HG03280 (cell line): ENCODE measurements at regions not wholly inside any gene's neighbourhood (a gene's known extent, or its start where the extent isn't known, plus 50 kb on each side); places are given as distances from the start of the nearest gene placed in this dataset.
"Not testable (repeated sequence)": the region's sequence is repeated elsewhere in the genome, so short reads cannot be mapped to it uniquely, and the experiment has no call there.

Experiments used
- ATAC-seq: cut with Tn5 transposase; IDR thresholded peaks from one replicate; pipeline ENCODE4 v1.9.1; 2021; ENCODE audit warnings: mild to moderate bottlenecking, moderate library complexity; ENCODE audit not compliant: unreplicated experiment

- no peak for ATAC-seq
These were observed 53.6 kb downstream of the ARF6 start for GRCh38 chr14:49946320-49947141.

GRCh38 chr14:49947506-49947905, 54.6 kb downstream of the ARF6 start:
- ATAC-seq, result no peak

- no peak for ATAC-seq
These were observed 57.7 kb downstream of the ARF6 start for GRCh38 chr14:49950275-49951228.

GRCh38 chr14:49951229-49951607, 58.3 kb downstream of the ARF6 start:
- no peak for ATAC-seq

- ATAC-seq, result no peak
These were observed 58.9 kb downstream of the ARF6 start for GRCh38 chr14:49951691-49952345.

- no peak for ATAC-seq
These were observed 60.3 kb downstream of the ARF6 start for GRCh38 chr14:49953196-49953595.

- no peak for ATAC-seq
These were observed 61.3 kb downstream of the ARF6 start for GRCh38 chr14:49954171-49954631.

GRCh38 chr14:49955024-49955423, 62.1 kb downstream of the ARF6 start:
- ATAC-seq, result no peak

GRCh38 chr14:49957089-49957852, 64.4 kb downstream of the ARF6 start:
- ATAC-seq, result no peak

GRCh38 chr14:49959822-49960408, 67.0 kb downstream of the ARF6 start:
- peak; percentile 48 for ATAC-seq

GRCh38 chr14:49960453-49960852, 67.6 kb downstream of the ARF6 start:
- peak; percentile 3 for ATAC-seq

GRCh38 chr14:49961270-49962222, 68.7 kb downstream of the ARF6 start:
- peak; percentile 45 for ATAC-seq

GRCh38 chr14:49962621-49963020, 69.7 kb downstream of the ARF6 start:
- peak; percentile 51 for ATAC-seq

GRCh38 chr14:49965068-49965651, 72.3 kb downstream of the ARF6 start:
- ATAC-seq, result not testable (repeated sequence)

- ATAC-seq, result no peak
These were observed 73.5 kb downstream of the ARF6 start for GRCh38 chr14:49966304-49966809.

GRCh38 chr14:49966971-49967630, 74.2 kb downstream of the ARF6 start:
- no peak for ATAC-seq

GRCh38 chr14:49969961-49970360, 77.1 kb downstream of the ARF6 start:
- ATAC-seq, result no peak
